ENCODE measurements at regions not wholly inside any gene's neighbourhood (a gene's known extent, or its start where the extent isn't known, plus 50 kb on each side); places are given as distances from the start of the nearest gene placed in this dataset.

- Histone ChIP-seq H3K4me1 (no peaks in the 10 kb centered on the region), H3K4me3 (no peak overlapping the region), H3K36me3 (no peaks in the 10 kb centered on the region), H3K9me3 (no peaks in the 10 kb centered on the region), H3K27ac (replicated peaks in 1 of 4) (peak overlapping the region in 1 of 4 donors; percentile 28), H3K27me3 (no peaks in the 10 kb centered on the region)
- no peak for DNase-seq (ENCODE audit: extremely low spot score)
- intact Hi-C loops (cut with DNase I): no loop called here
- TF ChIP-seq CTCF (IDR thresholded peaks at IDR 0.05) (no peak), EP300 (IDR thresholded peaks at IDR 0.05) (no peak), POLR2AphosphoS5 (IDR thresholded peaks at IDR 0.05) (no peak)
- WGBS: 57% methylated on average over 4 of the region's 4 CpGs
Measured at GRCh38 chr14:87869619-87870583, 123.1 kb downstream of the GALC start.

- Histone ChIP-seq H3K4me1 (no peaks in the 10 kb centered on the region), H3K36me3 (no peaks in the 10 kb centered on the region), H3K27me3 (no peaks in the 10 kb centered on the region), H3K4me3 (no peak overlapping the region), H3K27ac (replicated peaks in 1 of 4) (no peak overlapping the region), H3K9me3 (no peaks in the 10 kb centered on the region)
- 84% methylated on average over 3 of the region's 3 CpGs for WGBS
- intact Hi-C loops (cut with DNase I): no loop called here
- no peak for DNase-seq (ENCODE audit: extremely low spot score)
- no peak for TF ChIP-seq EP300 (IDR thresholded peaks at IDR 0.05)
Measured at GRCh38 chr14:87868920-87869319, 124.1 kb downstream of the GALC start.

- no peaks in the 10 kb centered on the region for H3K4me1 ChIP-seq
- no peaks in the 10 kb centered on the region for H3K27me3 ChIP-seq
- no peaks in the 10 kb centered on the region for H3K9me3 ChIP-seq
- no peak overlapping the region for H3K4me3 ChIP-seq
- DNase-seq (ENCODE audit: extremely low spot score): no peak
- TF ChIP-seq EP300 (IDR thresholded peaks at IDR 0.05) (no peak), POLR2AphosphoS5 (IDR thresholded peaks at IDR 0.05) (no peak), POLR2A (IDR thresholded peaks at IDR 0.05; ENCODE audit: low read depth) (no peak), CTCF (IDR thresholded peaks at IDR 0.05) (no peak)
- no peak overlapping the region for H3K27ac ChIP-seq (replicated peaks in 1 of 4)
- WGBS: 89% methylated on average over 3 of the region's 3 CpGs
- H3K36me3 ChIP-seq: no peaks in the 10 kb centered on the region
- intact Hi-C loops (cut with DNase I): no loop called here
Measured at GRCh38 chr14:87866116-87866515, 126.9 kb downstream of the GALC start.

- DNase-seq (ENCODE audit: extremely low spot score): no peak
- Histone ChIP-seq H3K36me3 (no peaks in the 10 kb centered on the region), H3K4me1 (no peaks in the 10 kb centered on the region), H3K4me3 (no peak overlapping the region), H3K27me3 (no peaks in the 10 kb centered on the region), H3K9me3 (no peaks in the 10 kb centered on the region), H3K27ac (replicated peaks in 1 of 4) (no peak overlapping the region)
- TF ChIP-seq EP300 (IDR thresholded peaks at IDR 0.05) (no peak), POLR2AphosphoS5 (IDR thresholded peaks at IDR 0.05) (no peak), POLR2A (IDR thresholded peaks at IDR 0.05; ENCODE audit: low read depth) (no peak), CTCF (IDR thresholded peaks at IDR 0.05) (no peak)
- 76% methylated on average over 7 of the region's 7 CpGs for WGBS
- intact Hi-C loops (cut with DNase I): no loop called here
Measured at GRCh38 chr14:87864356-87865270, 128.4 kb downstream of the GALC start.

GRCh38 chr14:87863047-87863446, 129.9 kb downstream of the GALC start:
- H3K4me3 ChIP-seq: no peak overlapping the region
- DNase-seq (ENCODE audit: extremely low spot score): no peak
- no peaks in the 10 kb centered on the region for H3K9me3 ChIP-seq
- TF ChIP-seq EP300 (IDR thresholded peaks at IDR 0.05): no peak
- no peak for TF ChIP-seq POLR2A (IDR thresholded peaks at IDR 0.05; ENCODE audit: low read depth)
- no peak for TF ChIP-seq POLR2AphosphoS5 (IDR thresholded peaks at IDR 0.05)
- TF ChIP-seq CTCF (IDR thresholded peaks at IDR 0.05): no peak
- H3K27ac ChIP-seq (replicated peaks in 1 of 4): no peak overlapping the region
- WGBS: 92% methylated on average over 3 of the region's 3 CpGs
- intact Hi-C loops (cut with DNase I): no loop called here
- H3K36me3 ChIP-seq: no peaks in the 10 kb centered on the region
- H3K27me3 ChIP-seq: no peaks in the 10 kb centered on the region
- no peaks in the 10 kb centered on the region for H3K4me1 ChIP-seq
